ENCODE measurements at regions not wholly inside any gene's neighbourhood (a gene's known extent, or its start where the extent isn't known, plus 50 kb on each side); places are given as distances from the start of the nearest gene placed in this dataset.

- TF ChIP-seq, protein P1, sequence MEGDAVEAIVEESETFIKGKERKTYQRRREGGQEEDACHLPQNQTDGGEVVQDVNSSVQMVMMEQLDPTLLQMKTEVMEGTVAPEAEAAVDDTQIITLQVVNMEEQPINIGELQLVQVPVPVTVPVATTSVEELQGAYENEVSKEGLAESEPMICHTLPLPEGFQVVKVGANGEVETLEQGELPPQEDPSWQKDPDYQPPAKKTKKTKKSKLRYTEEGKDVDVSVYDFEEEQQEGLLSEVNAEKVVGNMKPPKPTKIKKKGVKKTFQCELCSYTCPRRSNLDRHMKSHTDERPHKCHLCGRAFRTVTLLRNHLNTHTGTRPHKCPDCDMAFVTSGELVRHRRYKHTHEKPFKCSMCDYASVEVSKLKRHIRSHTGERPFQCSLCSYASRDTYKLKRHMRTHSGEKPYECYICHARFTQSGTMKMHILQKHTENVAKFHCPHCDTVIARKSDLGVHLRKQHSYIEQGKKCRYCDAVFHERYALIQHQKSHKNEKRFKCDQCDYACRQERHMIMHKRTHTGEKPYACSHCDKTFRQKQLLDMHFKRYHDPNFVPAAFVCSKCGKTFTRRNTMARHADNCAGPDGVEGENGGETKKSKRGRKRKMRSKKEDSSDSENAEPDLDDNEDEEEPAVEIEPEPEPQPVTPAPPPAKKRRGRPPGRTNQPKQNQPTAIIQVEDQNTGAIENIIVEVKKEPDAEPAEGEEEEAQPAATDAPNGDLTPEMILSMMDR (IDR thresholded peaks at IDR 0.05; ENCODE audit: insufficient read depth, low read depth, low read length, missing control alignments), result no peak
- no peak overlapping the region for H3K4me3 ChIP-seq (ENCODE audit: low read length)
- DNase-seq (ENCODE audit: low read depth), result no peak
Observed at GRCh38 chr14:89624500-89625156, 207.6 kb upstream of the FOXN3 start.

GRCh38 chr14:89621791-89622638, 205.0 kb upstream of the FOXN3 start:
- DNase-seq (ENCODE audit: low read depth), result no peak
- H3K4me3 ChIP-seq (ENCODE audit: low read length), result no peak overlapping the region
- TF ChIP-seq, protein P1 (IDR thresholded peaks at IDR 0.05; ENCODE audit: insufficient read depth, low read depth, low read length, missing control alignments), result no peak

DNA sequence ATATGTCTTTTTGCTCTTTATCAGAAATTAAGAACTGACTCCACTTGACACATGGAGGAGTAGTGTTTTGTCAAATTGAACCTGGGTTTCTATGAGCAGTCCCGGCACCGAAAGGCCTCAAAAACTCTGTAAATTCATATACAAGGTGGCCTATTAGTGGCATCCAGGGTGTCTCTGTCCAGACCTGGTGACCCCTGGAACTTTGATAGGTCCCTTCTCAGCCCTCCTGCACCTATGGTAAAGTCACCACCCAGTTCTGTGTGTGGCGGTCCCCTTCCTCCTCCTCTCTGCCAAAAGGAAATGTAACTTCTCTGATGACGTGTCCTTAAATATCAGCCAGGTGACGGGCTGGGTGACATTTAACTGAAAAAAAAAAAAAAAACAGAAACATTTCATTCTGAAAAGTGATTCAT, 204.0 kb upstream of the FOXN3 start:
- DNase-seq (ENCODE audit: low read depth), result no peak
- TF ChIP-seq, protein P1 (IDR thresholded peaks at IDR 0.05; ENCODE audit: insufficient read depth, low read depth, low read length, missing control alignments), result no peak
- no peak overlapping the region for H3K4me3 ChIP-seq (ENCODE audit: low read length)

DNA sequence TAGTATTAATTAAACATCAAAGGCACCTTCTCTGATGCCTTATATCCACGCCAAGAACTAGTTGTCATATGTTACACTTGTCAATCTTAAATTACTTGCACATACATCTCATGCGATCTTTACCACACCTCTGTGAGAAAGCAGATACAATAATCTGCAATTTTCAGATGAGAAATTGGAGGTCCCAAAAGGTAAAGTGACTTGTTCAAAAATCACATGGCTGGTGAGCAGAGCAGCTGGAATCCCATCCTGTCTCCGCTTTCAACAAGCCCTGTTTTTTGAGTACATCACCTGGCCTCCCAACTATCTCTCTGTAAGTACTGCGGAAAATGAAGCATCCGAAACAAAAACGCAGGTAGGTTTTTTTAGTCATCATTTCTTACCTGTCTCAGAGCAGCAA, 203.4 kb upstream of the FOXN3 start:
- TF ChIP-seq, protein P1 (IDR thresholded peaks at IDR 0.05; ENCODE audit: insufficient read depth, low read depth, low read length, missing control alignments), result no peak
- H3K4me3 ChIP-seq (ENCODE audit: low read length), result no peak overlapping the region
- DNase-seq (ENCODE audit: low read depth), result no peak

DNA sequence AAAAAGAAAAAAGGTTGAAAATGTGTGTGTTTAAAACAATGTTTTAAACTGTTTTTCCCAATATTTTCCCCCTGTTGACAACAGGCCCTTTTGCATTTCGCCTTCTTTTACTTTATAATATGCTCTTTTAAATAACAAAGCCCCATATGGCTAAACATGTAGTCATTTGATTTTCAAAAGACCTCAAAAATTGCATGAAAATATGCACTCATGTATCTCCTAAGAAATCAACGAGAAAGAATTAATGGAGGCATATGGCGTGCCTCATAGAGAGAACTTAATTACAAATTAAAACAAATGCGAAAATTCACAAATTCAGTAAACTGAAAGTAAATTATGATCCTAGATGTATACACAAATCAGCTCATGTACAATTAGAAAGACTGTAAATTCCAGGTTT, 202.6 kb upstream of the FOXN3 start:
- peak overlapping the region; percentile 36 for H3K4me3 ChIP-seq (ENCODE audit: low read length)
- TF ChIP-seq, protein P1 (IDR thresholded peaks at IDR 0.05; ENCODE audit: insufficient read depth, low read depth, low read length, missing control alignments), result no peak
- DNase-seq (ENCODE audit: low read depth), result no peak

DNA sequence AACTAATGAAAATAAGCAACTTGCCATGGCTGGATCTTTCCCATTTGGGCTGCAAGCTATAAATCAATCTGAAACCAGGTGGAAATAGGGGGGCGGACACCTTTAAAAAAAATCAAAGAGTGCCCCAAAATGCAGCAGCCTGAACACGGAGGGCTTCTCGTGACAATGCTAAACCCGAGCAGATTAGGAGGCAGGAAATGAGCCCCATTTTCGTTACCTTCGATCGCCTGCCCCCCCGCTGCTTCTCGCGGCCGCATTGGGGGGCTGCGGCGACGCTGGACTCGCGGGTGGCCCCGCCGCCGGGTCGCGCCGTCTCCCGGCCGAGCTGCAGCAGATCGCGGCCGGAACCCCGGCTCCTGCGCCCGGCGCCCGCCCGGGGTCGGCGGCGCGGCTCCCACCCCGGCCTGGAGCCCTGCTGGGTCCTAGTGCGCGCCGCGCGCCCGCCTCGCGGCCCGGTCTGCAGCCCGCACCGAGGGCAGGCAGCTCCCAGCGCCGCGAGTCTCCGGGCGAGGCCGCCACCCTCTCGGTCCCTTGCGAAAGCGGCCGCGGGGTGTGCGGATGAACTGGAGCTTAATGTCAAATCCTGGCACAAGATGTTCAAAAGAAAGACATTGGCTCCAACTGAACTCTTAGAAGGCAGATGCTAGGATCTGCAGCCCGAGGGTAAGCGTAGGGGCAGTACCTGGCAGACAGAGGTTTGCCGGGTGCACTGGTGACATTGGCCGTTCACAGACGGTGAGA, 201.9 kb upstream of the FOXN3 start:
- H3K4me3 ChIP-seq (ENCODE audit: low read length), result peak overlapping the region; percentile 78
- DNase-seq (ENCODE audit: low read depth), result peak; percentile 68
- TF ChIP-seq, protein P1 (IDR thresholded peaks at IDR 0.05; ENCODE audit: insufficient read depth, low read depth, low read length, missing control alignments), result no peak
